ENCODE measurements at regions not wholly inside any gene's neighbourhood (a gene's known extent, or its start where the extent isn't known, plus 50 kb on each side); places are given as distances from the start of the nearest gene placed in this dataset.

DNA sequence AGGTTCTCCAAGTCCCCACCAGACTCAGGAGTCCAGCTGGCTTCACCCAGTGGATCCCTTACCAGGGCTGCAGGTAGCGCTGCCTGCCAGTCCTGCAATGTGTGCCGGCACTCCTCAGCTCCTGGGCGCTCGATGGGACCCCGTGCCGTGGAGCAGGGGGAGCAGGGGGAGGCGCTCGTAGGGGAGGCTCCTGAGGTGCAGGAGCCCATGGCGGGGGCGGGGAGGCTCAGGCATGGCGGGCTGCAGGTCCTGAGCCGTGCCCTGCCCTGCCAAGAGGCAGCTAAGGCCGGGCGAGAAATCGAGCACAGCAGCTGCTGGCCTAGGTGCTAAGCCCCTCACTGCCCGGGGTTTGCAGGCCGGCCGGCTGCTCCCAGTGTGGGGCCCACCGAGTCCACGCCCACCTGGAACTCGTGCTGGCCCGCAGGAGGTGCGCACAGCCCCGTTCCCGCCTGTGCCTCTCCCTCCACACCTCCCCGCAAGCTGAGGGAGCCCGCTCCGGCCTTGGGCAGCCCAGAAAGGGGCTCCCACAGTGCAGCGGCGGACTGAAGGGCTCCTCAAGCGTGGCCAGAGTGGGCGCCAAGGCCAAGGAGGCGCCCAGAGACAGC lies 792.9 kb upstream of the CCDC179 start:
- Histone ChIP-seq H3K27me3 (ENCODE audit: low read depth) (no peaks in the 10 kb centered on the region), H3K36me3 (no peaks in the 10 kb centered on the region), H3K9me3 (no peaks in the 10 kb centered on the region), H3K4me1 (no peaks in the 10 kb centered on the region), H3K4me3 (no peak overlapping the region), H3K27ac (no peak overlapping the region)
- DNase-seq (peak; percentile 23), ATAC-seq (peak in 1 of 2 donors; percentile 17)
- intact Hi-C loops (cut with DNase I), result no loop called here
- TF ChIP-seq, protein P1, sequence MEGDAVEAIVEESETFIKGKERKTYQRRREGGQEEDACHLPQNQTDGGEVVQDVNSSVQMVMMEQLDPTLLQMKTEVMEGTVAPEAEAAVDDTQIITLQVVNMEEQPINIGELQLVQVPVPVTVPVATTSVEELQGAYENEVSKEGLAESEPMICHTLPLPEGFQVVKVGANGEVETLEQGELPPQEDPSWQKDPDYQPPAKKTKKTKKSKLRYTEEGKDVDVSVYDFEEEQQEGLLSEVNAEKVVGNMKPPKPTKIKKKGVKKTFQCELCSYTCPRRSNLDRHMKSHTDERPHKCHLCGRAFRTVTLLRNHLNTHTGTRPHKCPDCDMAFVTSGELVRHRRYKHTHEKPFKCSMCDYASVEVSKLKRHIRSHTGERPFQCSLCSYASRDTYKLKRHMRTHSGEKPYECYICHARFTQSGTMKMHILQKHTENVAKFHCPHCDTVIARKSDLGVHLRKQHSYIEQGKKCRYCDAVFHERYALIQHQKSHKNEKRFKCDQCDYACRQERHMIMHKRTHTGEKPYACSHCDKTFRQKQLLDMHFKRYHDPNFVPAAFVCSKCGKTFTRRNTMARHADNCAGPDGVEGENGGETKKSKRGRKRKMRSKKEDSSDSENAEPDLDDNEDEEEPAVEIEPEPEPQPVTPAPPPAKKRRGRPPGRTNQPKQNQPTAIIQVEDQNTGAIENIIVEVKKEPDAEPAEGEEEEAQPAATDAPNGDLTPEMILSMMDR (IDR thresholded peaks at IDR 0.05), result no peak

DNA sequence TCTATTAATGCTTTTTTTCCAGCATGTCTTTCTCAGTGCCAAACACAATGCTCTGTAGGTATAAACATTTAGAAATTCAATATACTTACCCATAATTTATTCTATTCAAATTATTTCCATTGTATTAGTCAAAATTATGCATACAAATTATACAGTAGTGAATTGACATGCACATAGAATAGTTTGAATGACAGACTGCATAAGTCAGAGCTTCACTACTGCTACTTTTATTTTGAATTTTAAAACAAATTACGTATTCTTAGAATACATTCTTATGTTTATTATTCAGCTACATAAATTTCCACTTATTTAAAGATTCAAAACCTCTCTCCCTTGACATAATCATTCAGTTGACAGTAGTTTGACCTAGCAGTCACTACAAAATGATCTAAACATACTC lies 808.0 kb upstream of the CCDC179 start:
- TF ChIP-seq, protein P1 (IDR thresholded peaks at IDR 0.05), result no peak
- no peaks in the 10 kb centered on the region for H3K27me3 ChIP-seq (ENCODE audit: low read depth)
- no peaks in the 10 kb centered on the region for H3K36me3 ChIP-seq
- no peak for DNase-seq
- no peaks in the 10 kb centered on the region for H3K9me3 ChIP-seq
- intact Hi-C loops (cut with DNase I), result no loop called here
- no peak for ATAC-seq
- no peak overlapping the region for H3K27ac ChIP-seq
- H3K4me3 ChIP-seq, result no peak overlapping the region
- no peaks in the 10 kb centered on the region for H3K4me1 ChIP-seq

DNA sequence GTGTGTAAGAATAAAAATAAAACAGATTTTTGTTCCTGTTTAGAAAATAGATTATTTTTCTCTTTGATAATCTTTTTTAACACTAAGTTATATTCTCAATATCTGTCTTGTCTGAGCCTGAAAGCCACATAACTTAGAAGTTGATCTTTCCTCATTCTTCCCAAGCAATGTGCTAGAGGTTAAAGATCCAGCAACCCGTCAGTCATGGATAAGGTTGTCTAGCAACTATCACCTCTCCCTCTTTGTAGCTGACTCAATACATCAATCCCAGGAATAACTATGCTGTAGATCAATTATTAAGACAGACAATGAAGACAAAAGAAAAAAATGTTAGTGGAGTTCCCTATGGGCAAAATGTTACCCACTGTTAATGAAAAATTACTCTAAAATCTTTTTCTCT lies 813.1 kb upstream of the CCDC179 start:
- Histone ChIP-seq H3K9me3 (no peaks in the 10 kb centered on the region), H3K4me1 (no peaks in the 10 kb centered on the region), H3K36me3 (no peaks in the 10 kb centered on the region), H3K27me3 (ENCODE audit: low read depth) (no peaks in the 10 kb centered on the region), H3K4me3 (no peak overlapping the region), H3K27ac (no peak overlapping the region)
- TF ChIP-seq, protein P1 (IDR thresholded peaks at IDR 0.05), result no peak
- DNase-seq, result no peak
- intact Hi-C loops (cut with DNase I), result no loop called here
- ATAC-seq, result no peak

DNA sequence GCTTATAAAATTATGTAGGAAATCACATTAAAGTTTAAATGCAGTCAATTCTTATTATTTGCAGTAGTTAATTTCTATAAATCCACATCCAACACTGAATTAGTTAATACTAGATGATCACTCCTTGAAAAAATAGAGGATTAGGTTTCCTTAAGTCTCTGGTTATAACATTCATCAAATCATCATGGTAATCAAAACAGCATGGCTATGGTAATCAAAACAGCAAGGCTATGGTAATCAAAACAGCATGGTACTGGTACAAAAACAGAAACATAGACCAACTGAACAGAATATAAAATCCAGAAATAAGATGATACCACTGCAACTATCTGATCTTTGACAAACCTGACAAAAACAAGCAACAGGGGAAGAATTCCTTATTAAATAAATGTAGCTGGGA lies 814.6 kb upstream of the CCDC179 start:
- no peak for ATAC-seq
- H3K36me3 ChIP-seq, result no peaks in the 10 kb centered on the region
- no peaks in the 10 kb centered on the region for H3K9me3 ChIP-seq
- no peaks in the 10 kb centered on the region for H3K27me3 ChIP-seq (ENCODE audit: low read depth)
- H3K4me3 ChIP-seq, result no peak overlapping the region
- H3K4me1 ChIP-seq, result no peaks in the 10 kb centered on the region
- no peak for DNase-seq
- TF ChIP-seq, protein P1 (IDR thresholded peaks at IDR 0.05), result no peak
- intact Hi-C loops (cut with DNase I), result no loop called here
- H3K27ac ChIP-seq, result no peak overlapping the region

DNA sequence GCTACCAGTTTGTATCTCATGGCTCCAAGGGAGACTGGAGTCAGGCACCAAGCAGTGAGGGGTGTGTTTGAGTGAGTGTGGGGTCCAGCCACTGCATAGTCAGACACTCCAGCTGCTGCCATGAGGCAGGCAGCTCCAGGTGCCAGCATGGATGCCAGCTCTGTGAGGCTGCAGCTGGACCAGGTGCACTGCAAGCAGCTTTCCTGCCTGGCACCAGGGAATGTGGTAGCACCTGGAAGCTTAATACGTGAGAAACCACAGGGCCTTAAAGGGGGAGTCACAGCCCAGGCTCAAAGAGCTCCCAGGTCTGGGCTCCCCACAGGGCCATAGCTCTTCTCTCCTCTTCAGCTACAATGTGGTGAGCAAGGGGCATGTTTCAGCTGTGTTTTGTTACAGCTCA lies 817.8 kb upstream of the LUZP2 start:
- intact Hi-C loops (cut with DNase I), result no loop called here
- no peaks in the 10 kb centered on the region for H3K36me3 ChIP-seq
- H3K4me1 ChIP-seq, result no peaks in the 10 kb centered on the region
- ATAC-seq, result no peak
- no peak for DNase-seq
- no peaks in the 10 kb centered on the region for H3K27me3 ChIP-seq (ENCODE audit: low read depth)
- H3K4me3 ChIP-seq, result no peak overlapping the region
- H3K9me3 ChIP-seq, result no peaks in the 10 kb centered on the region
- no peak overlapping the region for H3K27ac ChIP-seq
- TF ChIP-seq, protein P1 (IDR thresholded peaks at IDR 0.05), result no peak

Measured in lower lobe of right lung (tissue), 2 donors.